Panc1 (cell line): ENCODE measurements at regions not wholly inside any gene's neighbourhood (a gene's known extent, or its start where the extent isn't known, plus 50 kb on each side); places are given as distances from the start of the nearest gene placed in this dataset.

ENCODE experiments used
- ATAC-seq: fragments of 200-7000 bp; cut with Tn5 transposase; 2 replicates; pipeline ENCODE4 v1.9.1; 2020; ENCODE audit warnings: mild to moderate bottlenecking, moderate library complexity
- BruUV-seq: library from RNA; stranded (reverse); fragments of 400-500 nt; replicated peaks from 2 replicates; lab custom pipeline; 2021; lab: Mats Ljungman, UMichigan
- CTCF ChIA-PET: fragments of 300-600 bp; sonication (Branson Sonifier 250); formaldehyde crosslinking; loops from one replicate; lab custom pipeline; 2022; ENCODE audit warnings: antibody characterized with exemption; lab: Charles Lee
- POLR2A ChIA-PET: fragments of 300-600 bp; sonication (Branson Sonifier 250); formaldehyde crosslinking; loops from one replicate; lab custom pipeline; 2022; ENCODE audit warnings: antibody characterized with exemption; lab: Charles Lee
- DNase-seq: peaks from one replicate; pipeline ENCODE4 v3.0.0-alpha.2; 2010; ENCODE audit warnings: low read depth, low spot score
- H3K27ac ChIP-seq: 2 replicates; pipeline ENCODE4 v1.5.1; 2011; ENCODE audit warnings: mild to moderate bottlenecking, low read length, inconsistent platforms
- H3K27me3 ChIP-seq: fragments of 200-500 bp; sonication (Bioruptor generic); 2 replicates; pipeline ENCODE4 v1.6.0; 2014; ENCODE audit warnings: low read length, inconsistent platforms; ENCODE audit not compliant: control insufficient read depth, insufficient read depth
- H3K36me3 ChIP-seq: fragments of 200-500 bp; sonication (Bioruptor generic); 2 replicates; pipeline ENCODE4 v1.5.1; 2014; ENCODE audit warnings: inconsistent platforms, mild to moderate bottlenecking, low read length, moderate library complexity; ENCODE audit not compliant: control insufficient read depth, insufficient read depth
- H3K4me1 ChIP-seq: 2 replicates; pipeline ENCODE4 v1.5.1; 2011; ENCODE audit warnings: inconsistent platforms, mild to moderate bottlenecking, low read length, moderate library complexity; ENCODE audit not compliant: control insufficient read depth, insufficient read depth
- H3K4me3 ChIP-seq, 2 experiments: 2 replicates each; pipeline ENCODE4 v1.5.1; 2011 to 2012; ENCODE audit warnings: low read depth in 2 of 2, low read length in 2 of 2, mild to moderate bottlenecking in 2 of 2, inconsistent platforms in 1 of 2, moderate library complexity in 1 of 2
- H3K9me3 ChIP-seq: fragments of 200-500 bp; sonication (Bioruptor generic); 2 replicates; pipeline ENCODE4 v1.5.1; 2014; ENCODE audit warnings: low read depth, mild to moderate bottlenecking, inconsistent platforms, low read length, moderate library complexity; ENCODE audit not compliant: control insufficient read depth, insufficient read depth
- CTCF ChIP-seq: fragments of 450-650 bp; IDR thresholded peaks from 2 replicates; pipeline ENCODE4 v1.5.1; 2017; ENCODE audit warnings: mild to moderate bottlenecking
- POLR2AphosphoS5 ChIP-seq: IDR thresholded peaks from 2 replicates; pipeline ENCODE4 v1.6.1; 2012; ENCODE audit warnings: mild to moderate bottlenecking, low read depth, low read length, moderate library complexity
- REST ChIP-seq, 2 experiments: IDR thresholded peaks; 2 replicates each; pipeline ENCODE4 v1.6.1; 2011 to 2012; ENCODE audit warnings: low read depth in 2 of 2, control low read depth in 1 of 2, low read length in 1 of 2, mild to moderate bottlenecking in 1 of 2, moderate library complexity in 1 of 2; ENCODE audit not compliant: insufficient read depth in 1 of 2
- SIN3A ChIP-seq: IDR thresholded peaks from 2 replicates; pipeline ENCODE4 v1.6.1; 2012; ENCODE audit warnings: low read depth, mild to moderate bottlenecking, low read length, moderate library complexity, borderline replicate concordance; ENCODE audit not compliant: insufficient read depth
- TCF7L2 ChIP-seq: IDR thresholded peaks from 2 replicates; pipeline ENCODE4 v1.6.1; 2011; ENCODE audit warnings: mild to moderate bottlenecking, low read depth, low read length, inconsistent platforms
- in situ Hi-C: cut with HindIII; loops from 2 replicates; pipeline ENCODE4 v1.10.0; 2016; ENCODE audit warnings: low sequenced_read_pairs, low pct_unique_long_range_greater_than_20kb
- intact Hi-C: fragments of 100-400 bp; cut with micrococcal nuclease; formaldehyde crosslinking; loops from one replicate; pipeline ENCODE4 v1.10.0; 2022; ENCODE audit not compliant: unreplicated experiment

- H3K9me3 ChIP-seq: no peaks in the 10 kb centered on the region
- H3K27ac ChIP-seq: no peak overlapping the region
- TF ChIP-seq REST (IDR thresholded peaks at IDR 0.05; ENCODE audit: insufficient read depth in 1 of 2, low read depth in 2 of 2, low read length in 1 of 2): no peak
- TF ChIP-seq POLR2AphosphoS5: no peak
- TF ChIP-seq SIN3A: no peak
- no peak for TF ChIP-seq CTCF
- TF ChIP-seq TCF7L2: no peak
- no peaks in the 10 kb centered on the region for H3K27me3 ChIP-seq
- intact Hi-C loops (no loop called here), in situ Hi-C loops (no loop called here)
- CTCF ChIA-PET: no interaction called here
- no peak for ATAC-seq
- POLR2A ChIA-PET: no interaction called here
- no peak overlapping the region for H3K4me3 ChIP-seq
- DNase-seq: no peak
- no peaks in the 10 kb centered on the region; the same call in 1 of the 2 replicates for H3K4me1 ChIP-seq
- no peaks in the 10 kb centered on the region for H3K36me3 ChIP-seq
- BruUV-seq: no TSS peak
These were observed 730.2 kb downstream of the LRRIQ3 start for GRCh38 chr1:73467731-73468130.

GRCh38 chr1:73463873-73464272 is 734.1 kb downstream of the LRRIQ3 start:
- Histone ChIP-seq H3K4me1 (no peaks in the 10 kb centered on the region; the same call in 1 of the 2 replicates), H3K36me3 (no peaks in the 10 kb centered on the region), H3K27me3 (no peaks in the 10 kb centered on the region), H3K27ac (no peak overlapping the region), H3K4me3 (no peak overlapping the region), H3K9me3 (no peaks in the 10 kb centered on the region)
- DNase-seq (no peak), ATAC-seq (no peak)
- intact Hi-C loops: no loop called here
- ChIA-PET POLR2A (no interaction called here), CTCF (no interaction called here)
- BruUV-seq: no TSS peak
- TF ChIP-seq REST (IDR thresholded peaks at IDR 0.05; ENCODE audit: insufficient read depth in 1 of 2, low read depth in 2 of 2, low read length in 1 of 2) (no peak), CTCF (no peak), SIN3A (no peak), TCF7L2 (no peak), POLR2AphosphoS5 (no peak)
- in situ Hi-C loops: no loop called here
